ENCODE measurements at regions not wholly inside any gene's neighbourhood (a gene's known extent, or its start where the extent isn't known, plus 50 kb on each side); places are given as distances from the start of the nearest gene placed in this dataset.
"Not testable (repeated sequence)": the region's sequence is repeated elsewhere in the genome, so short reads cannot be mapped to it uniquely, and the experiment has no call there.

- Mint-ChIP-seq H3K27me3 (no peaks in the 10 kb centered on the region), H3K4me3 (no peak overlapping the region), H3K36me3 (peaks cover 1% of the 10 kb centered on the region), H3K4me1 (no peaks in the 10 kb centered on the region), H3K27ac (no peak overlapping the region), H3K9me3 (peaks cover 29% of the 10 kb centered on the region)
These were observed 81.3 kb upstream of the DLGAP1 start for GRCh38 chr18:4536447-4536846.

- no peaks in the 10 kb centered on the region for H3K27me3 Mint-ChIP-seq
- no peaks in the 10 kb centered on the region for H3K36me3 Mint-ChIP-seq
- H3K4me3 Mint-ChIP-seq, result no peak overlapping the region
- H3K4me1 Mint-ChIP-seq, result no peaks in the 10 kb centered on the region
- no peak overlapping the region for H3K27ac Mint-ChIP-seq
- H3K9me3 Mint-ChIP-seq, result peaks cover 18% of the 10 kb centered on the region
These were observed 73.3 kb upstream of the DLGAP1 start for GRCh38 chr18:4528405-4528804.

- H3K36me3 Mint-ChIP-seq, result not testable (repeated sequence)
These were observed 72.7 kb upstream of the DLGAP1 start for GRCh38 chr18:4527826-4528225.

GRCh38 chr18:4524096-4524495 lies 69.0 kb upstream of the DLGAP1 start:
- H3K4me3 Mint-ChIP-seq, result no peak overlapping the region
- H3K9me3 Mint-ChIP-seq, result peaks cover 3% of the 10 kb centered on the region
- H3K36me3 Mint-ChIP-seq, result no peaks in the 10 kb centered on the region
- no peak overlapping the region for H3K27ac Mint-ChIP-seq
- H3K4me1 Mint-ChIP-seq, result no peaks in the 10 kb centered on the region
- H3K27me3 Mint-ChIP-seq, result no peaks in the 10 kb centered on the region

More at GRCh38 chr18:4527826-4528225, 72.7 kb upstream of the DLGAP1 start:
- not testable (repeated sequence) for H3K27me3 Mint-ChIP-seq, H3K27ac Mint-ChIP-seq, H3K4me1 Mint-ChIP-seq, H3K4me3 Mint-ChIP-seq
- H3K9me3 Mint-ChIP-seq, result peaks cover 14% of the 10 kb centered on the region

- Mint-ChIP-seq H3K4me3 (no peak overlapping the region), H3K36me3 (no peaks in the 10 kb centered on the region), H3K4me1 (no peaks in the 10 kb centered on the region), H3K9me3 (peaks cover 5% of the 10 kb centered on the region), H3K27ac (no peak overlapping the region), H3K27me3 (no peaks in the 10 kb centered on the region)
These were observed 56.1 kb upstream of the DLGAP1 start for GRCh38 chr18:4511166-4511565.

GRCh38 chr18:4510711-4511110 lies 55.6 kb upstream of the DLGAP1 start:
- Mint-ChIP-seq H3K36me3 (no peaks in the 10 kb centered on the region), H3K4me1 (no peaks in the 10 kb centered on the region), H3K9me3 (peaks cover 5% of the 10 kb centered on the region), H3K27ac (no peak overlapping the region), H3K4me3 (no peak overlapping the region), H3K27me3 (no peaks in the 10 kb centered on the region)

GRCh38 chr18:4510160-4510559 lies 55.1 kb upstream of the DLGAP1 start:
- Mint-ChIP-seq H3K36me3 (no peaks in the 10 kb centered on the region), H3K27ac (no peak overlapping the region), H3K4me3 (no peak overlapping the region), H3K27me3 (no peaks in the 10 kb centered on the region), H3K4me1 (no peaks in the 10 kb centered on the region), H3K9me3 (peaks cover 5% of the 10 kb centered on the region)

Data from activated naive CD4-positive, alpha-beta T cell treated with anti-CD3 and anti-CD28 coated beads, Interleukin-2, amount 50 U/mL, for 24 hours (primary cell).